SHP77 (cell line): ENCODE measurements at regions not wholly inside any gene's neighbourhood (a gene's known extent, or its start where the extent isn't known, plus 50 kb on each side); places are given as distances from the start of the nearest gene placed in this dataset.
"Not testable (repeated sequence)": the region's sequence is repeated elsewhere in the genome, so short reads cannot be mapped to it uniquely, and the experiment has no call there.

ENCODE experiments used
- DNase-seq, 2 experiments: peaks; one replicate each; lab custom pipeline; 2025; lab: John Stamatoyannopoulos, UW

- DNase-seq: no peak
Observed at GRCh38 chr16:77488652-77489051, 53.8 kb upstream of the ADAMTS18 start.

GRCh38 chr16:77491091-77491490 is 56.3 kb upstream of the ADAMTS18 start:
- DNase-seq: no peak

GRCh38 chr16:77496934-77497333 is 62.1 kb upstream of the ADAMTS18 start:
- no peak for DNase-seq

- DNase-seq: no peak
Observed at GRCh38 chr16:77499373-77500285, 64.8 kb upstream of the ADAMTS18 start.

GRCh38 chr16:77500286-77500598 is 65.4 kb upstream of the ADAMTS18 start:
- DNase-seq: no peak

- DNase-seq: no peak
Observed at GRCh38 chr16:77500934-77501664, 66.3 kb upstream of the ADAMTS18 start.

- DNase-seq: no peak
Observed at GRCh38 chr16:77502448-77502847, 67.6 kb upstream of the ADAMTS18 start.

GRCh38 chr16:77506492-77506891 is 71.7 kb upstream of the ADAMTS18 start:
- DNase-seq: not testable (repeated sequence)

GRCh38 chr16:77509051-77509450 is 74.2 kb upstream of the ADAMTS18 start:
- DNase-seq: no peak

GRCh38 chr16:77509796-77510195 is 75.0 kb upstream of the ADAMTS18 start:
- no peak for DNase-seq

- DNase-seq: no peak
Observed at GRCh38 chr16:77511053-77511452, 76.2 kb upstream of the ADAMTS18 start.

GRCh38 chr16:77514500-77515220 is 79.8 kb upstream of the ADAMTS18 start:
- DNase-seq: no peak

GRCh38 chr16:77525226-77525625 is 90.4 kb upstream of the ADAMTS18 start:
- not testable (repeated sequence) for DNase-seq

GRCh38 chr16:77531752-77532151 is 96.9 kb upstream of the ADAMTS18 start:
- peak in 1 of 2 experiments; percentile 8 for DNase-seq

- DNase-seq: no peak
Observed at GRCh38 chr16:77536809-77537208, 102.0 kb upstream of the ADAMTS18 start.

- DNase-seq: no peak
Observed at GRCh38 chr16:77539421-77540034, 104.7 kb upstream of the ADAMTS18 start.

- DNase-seq: no peak
Observed at GRCh38 chr16:77540646-77541045, 105.8 kb upstream of the ADAMTS18 start.

GRCh38 chr16:77541165-77541564 is 106.3 kb upstream of the ADAMTS18 start:
- no peak for DNase-seq

GRCh38 chr16:77548151-77548550 is 113.3 kb upstream of the ADAMTS18 start:
- DNase-seq: no peak

- no peak for DNase-seq
Observed at GRCh38 chr16:77548766-77549165, 113.9 kb upstream of the ADAMTS18 start.

GRCh38 chr16:77549876-77550275 is 115.0 kb upstream of the ADAMTS18 start:
- no peak for DNase-seq

- no peak for DNase-seq
Observed at GRCh38 chr16:77551357-77551756, 116.5 kb upstream of the ADAMTS18 start.
